Transverse colon (tissue), 4 donors: ENCODE measurements at regions not wholly inside any gene's neighbourhood (a gene's known extent, or its start where the extent isn't known, plus 50 kb on each side); places are given as distances from the start of the nearest gene placed in this dataset.

Source experiments
- EP300 ChIP-seq: sonication (generic); formaldehyde crosslinking; IDR thresholded peaks from one replicate; pipeline ENCODE4 v1.6.1; 2017; ENCODE audit warnings: antibody characterized with exemption, low read depth
- POLR2A ChIP-seq: fragments of 450-650 bp; IDR thresholded peaks from one replicate; pipeline ENCODE4 v1.6.1; 2016; ENCODE audit warnings: antibody characterized with exemption, mild to moderate bottlenecking, moderate library complexity
- POLR2AphosphoS5 ChIP-seq, 3 donors: sonication (generic); formaldehyde crosslinking; IDR thresholded peaks; one replicate each; pipeline ENCODE4 v1.6.1; 2016; ENCODE audit warnings: antibody characterized with exemption in 3 of 3
- TF ChIP-seq, protein P1 (sequence below), 5 experiments: fragments of 200-600 bp in 3 of 5; fragments of 450-650 bp in 2 of 5; sonication (generic) in 3 of 5; IDR thresholded peaks; 1 replicate in 2 of 5; 2 replicates in 3 of 5; pipeline ENCODE4 v1.5.1; 2016 to 2017; ENCODE audit warnings: antibody characterized with exemption in 5 of 5, inconsistent platforms in 3 of 5, mild to moderate bottlenecking in 2 of 5, moderate library complexity in 1 of 5

DNA sequence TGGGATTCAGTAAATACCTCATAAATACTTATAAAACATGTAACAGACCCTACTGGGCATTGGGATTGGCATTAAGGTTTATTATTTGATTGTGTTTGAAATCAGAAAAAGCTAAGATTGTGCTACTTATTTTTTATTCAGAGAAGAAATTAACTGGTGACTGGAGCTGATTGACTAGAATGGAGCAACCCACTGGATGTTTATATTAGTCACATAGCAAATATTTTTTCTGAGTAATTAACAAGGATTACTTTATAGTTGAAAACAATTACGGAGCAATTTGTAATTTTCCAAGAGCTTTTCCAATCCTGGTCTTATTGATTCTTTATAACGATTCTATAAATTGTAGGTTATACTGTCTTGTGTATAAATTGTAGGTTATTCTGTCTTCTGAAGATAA is 208.7 kb downstream of the HLX start:
- no peak for TF ChIP-seq POLR2AphosphoS5 (IDR thresholded peaks at IDR 0.05)
- no peak for TF ChIP-seq POLR2A
- TF ChIP-seq, protein P1, sequence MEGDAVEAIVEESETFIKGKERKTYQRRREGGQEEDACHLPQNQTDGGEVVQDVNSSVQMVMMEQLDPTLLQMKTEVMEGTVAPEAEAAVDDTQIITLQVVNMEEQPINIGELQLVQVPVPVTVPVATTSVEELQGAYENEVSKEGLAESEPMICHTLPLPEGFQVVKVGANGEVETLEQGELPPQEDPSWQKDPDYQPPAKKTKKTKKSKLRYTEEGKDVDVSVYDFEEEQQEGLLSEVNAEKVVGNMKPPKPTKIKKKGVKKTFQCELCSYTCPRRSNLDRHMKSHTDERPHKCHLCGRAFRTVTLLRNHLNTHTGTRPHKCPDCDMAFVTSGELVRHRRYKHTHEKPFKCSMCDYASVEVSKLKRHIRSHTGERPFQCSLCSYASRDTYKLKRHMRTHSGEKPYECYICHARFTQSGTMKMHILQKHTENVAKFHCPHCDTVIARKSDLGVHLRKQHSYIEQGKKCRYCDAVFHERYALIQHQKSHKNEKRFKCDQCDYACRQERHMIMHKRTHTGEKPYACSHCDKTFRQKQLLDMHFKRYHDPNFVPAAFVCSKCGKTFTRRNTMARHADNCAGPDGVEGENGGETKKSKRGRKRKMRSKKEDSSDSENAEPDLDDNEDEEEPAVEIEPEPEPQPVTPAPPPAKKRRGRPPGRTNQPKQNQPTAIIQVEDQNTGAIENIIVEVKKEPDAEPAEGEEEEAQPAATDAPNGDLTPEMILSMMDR (IDR thresholded peaks at IDR 0.05): no peak
- TF ChIP-seq EP300: no peak
